HG02623 (cell line): ENCODE measurements at regions not wholly inside any gene's neighbourhood (a gene's known extent, or its start where the extent isn't known, plus 50 kb on each side); places are given as distances from the start of the nearest gene placed in this dataset.
"Not testable (repeated sequence)": the region's sequence is repeated elsewhere in the genome, so short reads cannot be mapped to it uniquely, and the experiment has no call there.

ENCODE experiments used
- ATAC-seq: cut with Tn5 transposase; IDR thresholded peaks from one replicate; pipeline ENCODE4 v1.9.1; 2021; ENCODE audit warnings: moderate library complexity; ENCODE audit not compliant: unreplicated experiment

DNA sequence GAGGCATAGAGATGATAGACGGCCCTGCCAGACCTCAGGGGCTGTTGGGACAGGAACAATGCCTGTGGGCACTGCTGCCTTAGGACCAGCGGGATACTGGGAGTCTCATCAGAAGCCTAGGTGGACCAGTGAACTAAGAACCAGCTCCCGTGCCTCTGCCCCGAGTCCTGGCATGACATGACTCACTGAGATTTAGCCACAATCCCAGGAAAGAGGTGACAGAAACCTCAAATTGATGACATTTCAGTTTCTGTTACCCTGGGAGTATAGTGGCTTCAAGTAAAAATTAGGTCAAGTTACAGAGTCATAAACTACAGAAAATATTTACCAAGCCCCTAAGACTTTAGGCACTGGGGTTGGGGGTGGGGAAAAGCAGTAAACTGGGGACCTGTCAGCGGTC is 74.6 kb upstream of the GADD45A start:
- ATAC-seq: no peak

DNA sequence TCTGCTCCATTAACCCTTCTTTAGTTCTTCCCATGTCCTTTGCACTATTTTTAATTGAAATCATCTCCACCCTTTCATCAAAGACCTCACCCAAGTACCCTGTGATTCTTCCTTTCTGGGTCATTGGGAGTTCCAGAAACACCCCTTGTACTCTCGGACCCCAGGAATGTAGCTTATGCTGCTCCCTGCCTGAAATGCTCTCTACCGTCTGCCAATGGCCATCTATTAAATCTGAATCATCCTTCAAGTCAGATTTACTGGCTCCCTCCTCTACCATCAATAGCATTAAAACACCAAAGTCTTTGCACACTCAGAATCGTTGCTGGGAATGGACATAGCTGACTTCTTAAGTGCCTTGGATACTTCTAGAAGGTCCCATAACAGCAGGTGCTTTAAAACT is 73.2 kb upstream of the GADD45A start:
- ATAC-seq: no peak

DNA sequence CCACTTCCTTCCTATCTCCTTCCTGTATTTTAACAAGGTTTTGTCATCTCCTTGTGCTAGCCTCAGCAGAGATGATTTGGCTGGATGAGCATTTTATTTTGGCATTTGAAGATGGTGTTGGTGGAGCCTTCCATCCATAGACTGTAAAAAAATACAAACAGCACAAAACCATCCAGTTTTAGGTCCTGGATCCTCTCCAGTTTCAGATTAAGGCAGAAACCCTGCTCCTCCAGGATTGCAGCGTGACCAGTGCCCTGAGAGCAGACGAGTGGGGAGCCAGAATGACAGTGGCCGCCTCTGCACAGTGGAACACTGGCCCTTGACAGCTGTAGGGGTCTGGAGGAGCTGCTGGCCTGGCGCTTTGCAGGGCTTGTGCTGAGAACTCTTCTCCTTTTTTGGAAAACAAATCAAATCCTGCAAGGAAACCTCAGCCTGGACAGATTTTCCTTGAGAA is 72.2 kb upstream of the GADD45A start:
- no peak for ATAC-seq

DNA sequence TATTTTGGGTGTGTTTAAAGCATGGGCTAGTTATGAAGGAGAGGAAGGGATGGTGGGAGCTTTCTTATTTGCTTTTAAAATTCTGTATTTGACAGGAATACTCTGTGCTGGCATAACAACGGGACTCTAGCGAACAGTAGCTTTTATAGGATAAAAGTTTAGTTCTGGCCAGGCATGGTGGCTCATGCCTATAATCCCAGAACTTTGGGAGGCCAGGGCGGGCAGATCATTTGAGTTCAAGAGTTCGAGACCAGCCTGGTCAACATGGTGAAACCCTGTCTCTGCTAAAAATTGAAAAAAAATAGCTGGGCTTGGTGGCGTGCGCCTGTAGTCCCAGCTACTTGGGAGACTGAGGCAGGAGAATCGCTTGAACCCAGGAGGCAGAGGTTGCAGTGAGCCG is 71.5 kb upstream of the GADD45A start:
- not testable (repeated sequence) for ATAC-seq

- ATAC-seq: no peak
Measured at GRCh38 chr1:67614511-67614934, 70.5 kb upstream of the GADD45A start.

- ATAC-seq: no peak
Measured at GRCh38 chr1:67615886-67616285, 69.1 kb upstream of the GADD45A start.

DNA sequence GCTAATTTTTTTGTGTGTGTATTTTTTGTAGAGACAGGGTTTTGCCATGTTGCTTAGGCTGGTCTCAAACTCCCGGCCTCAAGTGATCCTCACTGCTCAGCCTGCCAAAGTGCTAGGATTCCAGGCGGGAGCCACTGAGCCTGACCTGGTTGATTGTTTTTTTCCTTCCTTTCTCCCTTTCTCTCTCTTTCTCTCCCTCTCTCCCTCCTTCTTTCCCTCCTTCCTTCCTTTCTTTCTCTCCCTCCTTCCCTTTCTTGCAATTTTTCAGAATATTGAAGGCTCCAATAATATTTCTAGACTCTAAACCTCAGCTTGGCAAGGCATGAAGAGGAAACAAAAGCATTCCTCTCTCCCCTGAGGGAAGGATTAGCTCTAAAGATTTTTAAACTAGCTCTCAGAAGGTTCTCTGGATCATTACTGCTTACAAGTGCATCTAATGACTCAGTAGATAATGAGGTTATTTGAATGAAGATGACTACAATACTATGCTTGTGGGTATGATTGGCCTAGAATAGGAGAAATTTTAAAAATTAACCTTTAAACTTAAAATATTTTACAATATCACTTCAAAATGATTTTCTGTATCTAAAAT is 68.5 kb upstream of the GADD45A start:
- ATAC-seq: no peak

DNA sequence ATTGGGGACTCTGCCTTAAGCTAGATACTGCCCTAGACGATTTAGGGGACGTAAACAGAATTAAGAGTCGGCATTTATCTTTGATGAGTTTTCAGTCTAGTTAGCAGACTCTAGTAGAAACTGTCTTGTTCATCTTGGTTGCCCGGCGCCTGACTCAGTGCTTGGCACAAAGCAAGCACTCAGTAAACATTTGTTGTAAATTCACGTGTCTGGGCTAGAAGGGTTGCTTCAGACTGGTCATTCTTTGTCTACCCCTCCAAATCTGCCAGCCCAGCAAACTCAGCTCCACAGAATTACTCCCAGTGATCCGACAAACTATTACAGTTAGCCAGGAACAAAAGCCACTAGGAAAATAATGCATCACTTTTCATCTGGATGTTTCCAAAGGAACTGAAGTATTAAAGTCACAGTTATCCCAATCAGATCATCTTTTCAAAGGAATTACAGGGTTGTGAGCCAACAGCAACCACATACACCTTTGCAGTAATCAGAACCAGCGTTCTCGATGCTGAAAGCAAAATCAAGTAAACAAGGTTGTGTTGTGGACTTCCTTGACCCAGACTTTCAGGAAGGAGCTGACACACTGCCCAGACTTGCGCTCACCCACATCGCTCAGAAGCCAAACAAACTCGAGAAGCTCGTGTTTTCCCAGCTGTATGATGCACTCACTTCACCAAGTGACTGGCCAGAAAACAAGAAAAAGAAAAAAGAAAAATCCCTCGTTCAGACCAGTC is 66.5 kb upstream of the GADD45A start:
- no peak for ATAC-seq

GRCh38 chr1:67619080-67619479 is 65.9 kb upstream of the GADD45A start:
- ATAC-seq: no peak

DNA sequence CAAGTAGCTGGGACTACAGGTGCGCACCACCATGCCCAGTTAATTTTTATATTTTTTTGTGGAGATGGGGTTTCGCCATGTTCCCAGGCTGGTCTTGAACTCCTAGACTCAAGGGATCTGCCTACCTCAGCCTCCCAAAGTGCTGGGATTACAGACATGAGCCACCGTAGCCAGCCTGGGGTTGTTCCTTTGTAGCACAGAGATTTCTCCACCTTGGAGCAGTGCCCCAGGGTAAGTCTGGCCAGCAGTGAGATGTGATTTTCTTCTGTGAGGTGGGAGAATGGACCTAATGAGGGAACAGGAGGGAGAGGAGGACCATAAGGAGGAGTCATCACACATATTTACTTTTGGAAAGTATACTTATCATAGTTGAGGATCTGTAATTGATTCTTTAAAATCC is 61.1 kb upstream of the GADD45A start:
- no peak for ATAC-seq

GRCh38 chr1:67624680-67625079 is 60.3 kb upstream of the GADD45A start:
- no peak for ATAC-seq

- no peak for ATAC-seq
Measured at GRCh38 chr1:67626090-67626860, 58.7 kb upstream of the GADD45A start.

GRCh38 chr1:67626861-67627235 is 58.2 kb upstream of the GADD45A start:
- no peak for ATAC-seq

- no peak for ATAC-seq
Measured at GRCh38 chr1:67627336-67627735, 57.7 kb upstream of the GADD45A start.

- ATAC-seq: no peak
Measured at GRCh38 chr1:67627906-67628305, 57.1 kb upstream of the GADD45A start.

DNA sequence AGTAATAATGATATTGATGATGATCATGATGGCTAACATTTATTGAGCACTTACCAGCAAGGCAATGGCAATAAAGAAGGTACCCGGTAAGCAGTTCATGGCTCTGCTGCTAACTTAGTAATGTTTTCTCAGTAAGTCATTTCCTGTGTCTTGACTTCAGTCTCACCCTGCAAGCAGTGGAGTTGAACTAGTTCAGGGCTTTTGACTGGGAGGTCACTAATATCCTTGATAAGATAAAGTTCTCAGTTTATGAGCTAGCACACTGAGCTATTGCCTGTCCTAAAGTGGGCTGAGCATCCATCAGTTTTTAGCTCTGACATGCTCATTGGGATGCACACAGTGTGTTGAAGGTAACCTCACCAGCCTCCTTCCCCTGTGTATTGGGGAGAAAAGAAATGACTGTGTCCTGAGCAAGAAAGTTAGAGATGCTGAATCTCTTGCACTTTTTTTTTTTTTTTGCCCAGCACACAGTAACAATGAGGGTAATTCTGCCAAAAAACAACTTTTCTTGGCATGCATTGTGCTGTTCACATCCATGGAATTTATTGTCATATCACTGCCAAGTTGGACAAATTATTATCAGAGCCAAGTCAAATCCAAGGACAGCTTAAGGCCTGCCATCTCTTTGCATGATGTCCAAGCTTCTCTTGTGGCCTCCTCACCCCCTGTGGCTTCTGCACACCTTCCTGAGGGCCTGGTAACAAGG is 55.5 kb upstream of the GADD45A start:
- no peak for ATAC-seq

DNA sequence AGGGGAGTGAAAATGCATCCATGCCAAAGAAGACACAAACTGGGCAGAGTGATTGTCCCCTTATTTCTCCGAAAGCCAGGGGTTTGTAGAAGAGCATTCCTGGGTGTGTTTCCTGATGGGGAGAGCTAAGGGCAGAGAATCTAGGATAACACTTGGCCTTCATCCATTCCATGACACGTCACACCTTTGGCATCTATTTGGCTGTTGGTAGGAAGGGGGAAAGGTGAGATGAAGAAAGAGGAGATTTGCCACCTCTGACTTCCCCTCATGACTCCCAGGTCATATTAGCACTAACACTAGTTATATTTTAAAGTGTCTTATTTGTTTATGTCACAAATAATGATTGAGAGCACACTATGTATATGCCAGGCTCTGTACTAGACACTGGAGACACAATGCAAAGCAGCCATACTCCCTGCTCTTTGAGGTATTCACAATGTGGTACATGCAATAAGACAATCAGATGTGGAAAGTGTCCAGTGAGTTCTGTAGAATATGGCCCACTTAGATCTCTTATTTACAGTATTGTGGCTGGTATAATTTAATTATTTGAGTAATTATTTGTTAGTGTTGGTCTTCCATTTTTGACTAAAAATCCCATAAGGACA is 54.5 kb upstream of the GADD45A start:
- no peak for ATAC-seq

GRCh38 chr1:67632356-67632755 is 52.6 kb upstream of the GADD45A start:
- no peak for ATAC-seq

DNA sequence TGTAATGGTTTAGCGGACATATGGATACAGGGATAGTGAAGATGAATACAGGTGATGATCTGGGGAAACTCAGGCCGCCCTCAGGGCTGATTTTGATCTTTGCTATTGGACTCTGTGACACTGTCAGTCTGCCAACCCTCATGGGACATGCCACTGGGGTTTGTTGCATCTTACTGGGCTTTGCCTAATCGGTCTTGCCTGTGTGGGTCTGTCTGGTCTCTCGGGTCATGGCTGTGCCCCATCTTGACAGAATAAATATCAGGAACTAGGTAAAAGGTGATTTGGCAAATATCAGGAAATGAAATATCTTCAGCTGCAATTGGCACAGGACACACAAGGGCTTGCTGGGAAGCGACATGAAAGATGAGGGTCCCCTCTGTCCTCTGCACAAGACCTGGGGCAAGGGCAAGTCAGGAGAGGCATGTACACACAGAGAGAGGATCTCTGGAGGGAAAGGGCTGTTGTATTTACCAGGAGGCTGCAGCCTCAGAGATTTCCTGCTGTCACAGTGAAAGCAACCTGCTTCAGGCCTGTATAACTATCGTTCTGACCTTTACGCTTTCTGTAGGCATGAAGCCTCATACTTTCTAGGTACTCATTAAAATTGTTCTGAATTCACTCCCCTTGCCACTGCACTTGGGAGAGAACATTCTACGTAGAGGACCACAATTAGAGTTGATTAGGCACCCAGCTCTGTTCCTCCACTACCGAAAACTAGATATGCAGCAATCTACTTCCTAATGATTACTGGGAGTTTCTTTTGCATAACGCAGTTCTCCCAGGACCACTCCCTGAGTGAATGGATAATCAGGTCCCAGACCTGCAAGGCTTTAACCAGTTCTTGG is 52.0 kb upstream of the GADD45A start:
- no peak for ATAC-seq

DNA sequence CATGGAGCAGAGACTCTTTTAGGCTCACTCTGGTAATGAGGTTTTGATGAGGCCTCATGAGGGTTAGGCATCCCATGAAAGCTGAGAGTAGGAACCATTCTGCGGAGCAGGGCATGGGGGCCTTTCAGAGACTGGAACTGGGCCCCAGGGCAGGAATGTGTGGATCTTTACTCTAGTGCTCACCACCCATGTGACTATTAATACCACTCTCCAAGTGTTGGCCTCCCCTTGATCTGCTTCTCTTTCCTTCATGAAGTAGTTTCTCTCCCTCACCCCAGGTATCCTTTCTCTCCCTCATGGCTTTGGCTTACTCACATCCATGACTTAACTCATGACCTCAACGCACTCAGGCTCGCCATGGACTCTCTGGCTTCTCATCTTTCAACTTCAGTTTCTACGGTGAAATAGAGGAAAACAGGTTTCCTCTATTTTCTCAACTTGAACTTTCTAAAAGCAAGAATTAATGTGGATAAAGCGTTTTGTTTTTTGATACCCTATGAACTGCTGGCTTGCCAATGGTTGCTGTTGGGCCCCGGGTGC is 50.5 kb upstream of the GADD45A start:
- no peak for ATAC-seq
